ENCODE measurements at regions not wholly inside any gene's neighbourhood (a gene's known extent, or its start where the extent isn't known, plus 50 kb on each side); places are given as distances from the start of the nearest gene placed in this dataset.

DNA sequence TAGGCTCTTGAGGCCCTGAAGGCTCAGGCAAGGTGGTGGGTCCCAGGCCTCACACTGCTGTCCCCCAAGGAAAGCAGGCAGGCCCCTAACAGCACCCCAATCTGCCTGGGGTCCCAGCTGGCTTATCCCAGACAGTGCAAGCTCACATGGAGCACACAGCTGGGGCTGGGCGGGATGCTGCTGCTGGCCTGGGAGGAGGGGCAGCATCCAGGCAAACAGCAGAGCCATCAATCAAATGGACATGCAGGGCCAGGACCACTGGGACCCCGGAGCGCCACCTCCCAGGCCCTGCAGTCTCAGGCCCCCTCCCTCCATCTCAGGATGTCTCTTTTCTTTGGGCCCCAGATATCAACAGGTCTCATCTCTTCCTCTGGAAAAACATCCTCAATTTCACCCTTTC is 140.3 kb downstream of the BRD1 start:
- TF ChIP-seq, protein P1, sequence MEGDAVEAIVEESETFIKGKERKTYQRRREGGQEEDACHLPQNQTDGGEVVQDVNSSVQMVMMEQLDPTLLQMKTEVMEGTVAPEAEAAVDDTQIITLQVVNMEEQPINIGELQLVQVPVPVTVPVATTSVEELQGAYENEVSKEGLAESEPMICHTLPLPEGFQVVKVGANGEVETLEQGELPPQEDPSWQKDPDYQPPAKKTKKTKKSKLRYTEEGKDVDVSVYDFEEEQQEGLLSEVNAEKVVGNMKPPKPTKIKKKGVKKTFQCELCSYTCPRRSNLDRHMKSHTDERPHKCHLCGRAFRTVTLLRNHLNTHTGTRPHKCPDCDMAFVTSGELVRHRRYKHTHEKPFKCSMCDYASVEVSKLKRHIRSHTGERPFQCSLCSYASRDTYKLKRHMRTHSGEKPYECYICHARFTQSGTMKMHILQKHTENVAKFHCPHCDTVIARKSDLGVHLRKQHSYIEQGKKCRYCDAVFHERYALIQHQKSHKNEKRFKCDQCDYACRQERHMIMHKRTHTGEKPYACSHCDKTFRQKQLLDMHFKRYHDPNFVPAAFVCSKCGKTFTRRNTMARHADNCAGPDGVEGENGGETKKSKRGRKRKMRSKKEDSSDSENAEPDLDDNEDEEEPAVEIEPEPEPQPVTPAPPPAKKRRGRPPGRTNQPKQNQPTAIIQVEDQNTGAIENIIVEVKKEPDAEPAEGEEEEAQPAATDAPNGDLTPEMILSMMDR (IDR thresholded peaks at IDR 0.05; ENCODE audit: low read depth, low read length, poor library complexity, severe bottlenecking), result no peak
- TF ChIP-seq EZH2phosphoT487 (IDR thresholded peaks at IDR 0.05; ENCODE audit: borderline replicate concordance, low read length), result no peak
